NCI-H1436 treated with DMSO at 0.1 percent for 48 hours (cell line): ENCODE measurements at regions not wholly inside any gene's neighbourhood (a gene's known extent, or its start where the extent isn't known, plus 50 kb on each side); places are given as distances from the start of the nearest gene placed in this dataset.
"Not testable (repeated sequence)": the region's sequence is repeated elsewhere in the genome, so short reads cannot be mapped to it uniquely, and the experiment has no call there.

Source experiments
- DNase-seq: peaks from one replicate; lab custom pipeline; 2025; lab: John Stamatoyannopoulos, UW

GRCh38 chr6:27773542-27774263 is 138.5 kb downstream of the OR2B2 start:
- DNase-seq, result not testable (repeated sequence)

- DNase-seq, result peak; percentile 62
Observed at GRCh38 chr6:27772261-27773001, 139.8 kb downstream of the OR2B2 start.

GRCh38 chr6:27771235-27771634 is 141.0 kb downstream of the OR2B2 start:
- no peak for DNase-seq

GRCh38 chr6:27770724-27771123 is 141.5 kb downstream of the OR2B2 start:
- no peak for DNase-seq

GRCh38 chr6:27768556-27768955 is 143.6 kb downstream of the OR2B2 start:
- DNase-seq, result no peak

GRCh38 chr6:27767851-27768250 is 144.3 kb downstream of the OR2B2 start:
- DNase-seq, result no peak

GRCh38 chr6:27766405-27766804 is 145.8 kb downstream of the OR2B2 start:
- no peak for DNase-seq

- no peak for DNase-seq
Observed at GRCh38 chr6:27765028-27765590, 147.1 kb downstream of the OR2B2 start.

- no peak for DNase-seq
Observed at GRCh38 chr6:27761391-27761790, 150.8 kb downstream of the OR2B2 start.

GRCh38 chr6:27760464-27760863 is 151.7 kb downstream of the OR2B2 start:
- DNase-seq, result no peak

- no peak for DNase-seq
Observed at GRCh38 chr6:27759930-27760329, 152.3 kb downstream of the OR2B2 start.

- DNase-seq, result no peak
Observed at GRCh38 chr6:27758491-27758890, 153.7 kb downstream of the OR2B2 start.

GRCh38 chr6:27757307-27757706 is 154.9 kb downstream of the OR2B2 start:
- DNase-seq, result no peak

GRCh38 chr6:27755768-27756167 is 156.4 kb downstream of the OR2B2 start:
- no peak for DNase-seq

GRCh38 chr6:27754408-27754782 is 157.8 kb downstream of the OR2B2 start:
- no peak for DNase-seq

- DNase-seq, result peak; percentile 46
Observed at GRCh38 chr6:27753668-27754407, 158.4 kb downstream of the OR2B2 start.

GRCh38 chr6:27752038-27752885 is 159.9 kb downstream of the OR2B2 start:
- peak; percentile 61 for DNase-seq

- no peak for DNase-seq
Observed at GRCh38 chr6:27748661-27749060, 163.5 kb downstream of the OR2B2 start.

GRCh38 chr6:27747637-27748036 is 164.6 kb downstream of the OR2B2 start:
- DNase-seq, result no peak

GRCh38 chr6:27746860-27747259 is 165.3 kb downstream of the OR2B2 start:
- not testable (repeated sequence) for DNase-seq

- DNase-seq, result no peak
Observed at GRCh38 chr6:27743787-27744186, 168.4 kb downstream of the OR2B2 start.
